ENCODE measurements at regions not wholly inside any gene's neighbourhood (a gene's known extent, or its start where the extent isn't known, plus 50 kb on each side); places are given as distances from the start of the nearest gene placed in this dataset.

GRCh38 chr6:98516206-98516605 lies 318.2 kb upstream of the POU3F2 start:
- TF ChIP-seq, protein P1, sequence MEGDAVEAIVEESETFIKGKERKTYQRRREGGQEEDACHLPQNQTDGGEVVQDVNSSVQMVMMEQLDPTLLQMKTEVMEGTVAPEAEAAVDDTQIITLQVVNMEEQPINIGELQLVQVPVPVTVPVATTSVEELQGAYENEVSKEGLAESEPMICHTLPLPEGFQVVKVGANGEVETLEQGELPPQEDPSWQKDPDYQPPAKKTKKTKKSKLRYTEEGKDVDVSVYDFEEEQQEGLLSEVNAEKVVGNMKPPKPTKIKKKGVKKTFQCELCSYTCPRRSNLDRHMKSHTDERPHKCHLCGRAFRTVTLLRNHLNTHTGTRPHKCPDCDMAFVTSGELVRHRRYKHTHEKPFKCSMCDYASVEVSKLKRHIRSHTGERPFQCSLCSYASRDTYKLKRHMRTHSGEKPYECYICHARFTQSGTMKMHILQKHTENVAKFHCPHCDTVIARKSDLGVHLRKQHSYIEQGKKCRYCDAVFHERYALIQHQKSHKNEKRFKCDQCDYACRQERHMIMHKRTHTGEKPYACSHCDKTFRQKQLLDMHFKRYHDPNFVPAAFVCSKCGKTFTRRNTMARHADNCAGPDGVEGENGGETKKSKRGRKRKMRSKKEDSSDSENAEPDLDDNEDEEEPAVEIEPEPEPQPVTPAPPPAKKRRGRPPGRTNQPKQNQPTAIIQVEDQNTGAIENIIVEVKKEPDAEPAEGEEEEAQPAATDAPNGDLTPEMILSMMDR (IDR thresholded peaks at IDR 0.05), result no peak
- no peak for TF ChIP-seq EZH2 (IDR thresholded peaks at IDR 0.05; ENCODE audit: borderline replicate concordance, insufficient read depth, low read depth, low read length, poor library complexity, severe bottlenecking)

Data from B cell (primary cell).